Left lung (tissue), 4 donors: ENCODE measurements at regions not wholly inside any gene's neighbourhood (a gene's known extent, or its start where the extent isn't known, plus 50 kb on each side); places are given as distances from the start of the nearest gene placed in this dataset.

ENCODE experiments used
- ATAC-seq: fragments of 200-7000 bp; cut with Tn5 transposase; one replicate; pipeline ENCODE4 v1.9.1; 2020; ENCODE audit warnings: moderate library complexity
- DNase-seq, 4 donors: peaks; one replicate each; pipeline ENCODE4 v3.0.0-alpha.2; 2013 to 2020
- H3K27ac ChIP-seq, 2 donors: fragments of 200-600 bp; sonication (generic) in 1 of 2; one replicate each; pipeline versions ENCODE4 v1.5.0 to v1.8.0; 2020 to 2021
- H3K27me3 ChIP-seq, 2 donors: fragments of 200-600 bp; sonication (generic) in 1 of 2; one replicate each; pipeline versions ENCODE4 v1.5.0 to v1.8.0; 2020 to 2021
- H3K36me3 ChIP-seq, 2 donors: fragments of 200-600 bp; sonication (generic) in 1 of 2; one replicate each; pipeline versions ENCODE4 v1.5.0 to v1.8.0; 2020 to 2021
- H3K4me1 ChIP-seq, 2 donors: fragments of 200-600 bp; one replicate each; pipeline ENCODE4 v1.8.0; 2021
- H3K4me3 ChIP-seq, 2 donors: fragments of 200-600 bp; sonication (generic) in 1 of 2; one replicate each; pipeline versions ENCODE4 v1.5.0 to v1.8.0; 2020 to 2021; ENCODE audit warnings: mild to moderate bottlenecking in 1 of 2
- H3K9me3 ChIP-seq, 2 donors: fragments of 200-600 bp; sonication (generic) in 1 of 2; one replicate each; pipeline versions ENCODE4 v1.5.0 to v1.8.0; 2020 to 2021
- CTCF ChIP-seq, 2 donors: fragments of 200-600 bp; sonication (generic) in 1 of 2; IDR thresholded peaks; one replicate each; pipeline versions ENCODE4 v1.5.0 to v1.8.0; 2021; ENCODE audit warnings: antibody characterized with exemption in 2 of 2
- intact Hi-C, 2 donors: fragments of 100-400 bp; cut with DNase I; formaldehyde crosslinking; loops; one replicate each; pipeline versions ENCODE4 v1.11.2 to v1.14.2; 2022
- donor health status: DM: no; HTN: yes; CAD: no.
- donor health status: DM: no; HTN: no; CAD: no.

GRCh38 chr11:129286813-129287212, 88.8 kb upstream of the BARX2 start:
- Histone ChIP-seq H3K36me3 (no peaks in the 10 kb centered on the region), H3K27me3 (peaks cover 0 to 3% of the 10 kb centered on the region in 2 donors), H3K27ac (no peak overlapping the region), H3K4me1 (peaks cover 0 to 6% of the 10 kb centered on the region in 2 donors), H3K4me3 (no peak overlapping the region), H3K9me3 (no peaks in the 10 kb centered on the region)
- ATAC-seq (no peak), DNase-seq (no peak)
- TF ChIP-seq CTCF (IDR thresholded peaks at IDR 0.05): no peak
- intact Hi-C loops: no loop called here

DNA sequence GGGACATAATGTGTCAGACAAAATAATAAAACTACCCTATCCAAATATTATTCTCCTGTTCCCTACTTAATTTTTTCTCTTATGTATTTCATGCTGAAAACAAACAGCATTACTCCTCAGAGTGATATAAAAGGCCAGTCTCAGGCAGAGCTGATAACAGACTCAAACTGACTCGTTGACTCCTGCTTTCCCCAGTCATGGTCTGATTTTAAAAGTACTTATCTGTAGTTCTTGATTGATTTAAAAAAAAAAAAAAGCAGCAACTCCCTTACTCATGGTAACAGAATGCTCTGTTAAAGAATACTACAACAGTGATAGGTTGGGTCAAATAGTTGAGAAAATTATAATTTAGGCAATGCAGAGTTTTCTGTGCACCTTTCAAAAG, 90.3 kb upstream of the BARX2 start:
- no peak for TF ChIP-seq CTCF (IDR thresholded peaks at IDR 0.05)
- peaks cover 0 to 2% of the 10 kb centered on the region in 2 donors for H3K27me3 ChIP-seq
- H3K9me3 ChIP-seq: no peaks in the 10 kb centered on the region
- no peak overlapping the region for H3K4me3 ChIP-seq
- H3K36me3 ChIP-seq: no peaks in the 10 kb centered on the region
- ATAC-seq (no peak), DNase-seq (no peak)
- H3K27ac ChIP-seq: no peak overlapping the region
- intact Hi-C loops: no loop called here
- peaks cover 0 to 7% of the 10 kb centered on the region in 2 donors for H3K4me1 ChIP-seq

DNA sequence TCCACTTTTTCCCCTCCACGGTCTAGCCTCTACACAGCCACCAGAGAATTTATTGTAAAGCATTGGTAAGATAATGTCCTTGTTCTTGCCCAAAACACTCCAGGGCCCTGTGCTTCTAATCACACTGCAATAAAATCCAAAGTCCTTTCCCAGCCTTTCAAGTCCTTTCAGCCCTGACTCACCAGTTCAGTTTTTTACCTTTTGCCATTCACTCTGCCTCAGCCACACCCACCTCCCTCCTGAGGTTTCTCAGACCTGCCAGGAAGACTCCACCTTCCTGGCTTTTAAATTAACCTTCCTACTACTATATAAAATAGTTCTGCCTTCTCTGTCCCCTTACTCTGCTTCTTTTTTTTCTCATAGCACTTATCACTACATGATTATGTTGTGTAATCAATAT, 91.0 kb upstream of the ARHGAP32 start:
- intact Hi-C loops: no loop called here
- Histone ChIP-seq H3K36me3 (no peaks in the 10 kb centered on the region), H3K4me1 (peaks cover 3 to 19% of the 10 kb centered on the region in 2 donors), H3K9me3 (no peaks in the 10 kb centered on the region), H3K27ac (no peak overlapping the region), H3K27me3 (peaks cover 0 to 17% of the 10 kb centered on the region in 2 donors), H3K4me3 (no peak overlapping the region)
- TF ChIP-seq CTCF (IDR thresholded peaks at IDR 0.05): no peak
- ATAC-seq: peak; percentile 48
- DNase-seq: no peak

- Histone ChIP-seq H3K27me3 (peaks cover 0 to 18% of the 10 kb centered on the region in 2 donors), H3K9me3 (no peaks in the 10 kb centered on the region)
- intact Hi-C loops: no loop called here
Measured at GRCh38 chr11:129282634-129283033, 90.5 kb upstream of the ARHGAP32 start.

More at GRCh38 chr11:129282634-129283033, 90.5 kb upstream of the ARHGAP32 start:
- no peak for TF ChIP-seq CTCF (IDR thresholded peaks at IDR 0.05)
- no peak overlapping the region for H3K4me3 ChIP-seq
- no peak overlapping the region for H3K27ac ChIP-seq
- H3K36me3 ChIP-seq: no peaks in the 10 kb centered on the region
- H3K4me1 ChIP-seq: peaks cover 3 to 23% of the 10 kb centered on the region in 2 donors
- ATAC-seq (no peak), DNase-seq (no peak)
